ENCODE measurements at regions not wholly inside any gene's neighbourhood (a gene's known extent, or its start where the extent isn't known, plus 50 kb on each side); places are given as distances from the start of the nearest gene placed in this dataset.

DNA sequence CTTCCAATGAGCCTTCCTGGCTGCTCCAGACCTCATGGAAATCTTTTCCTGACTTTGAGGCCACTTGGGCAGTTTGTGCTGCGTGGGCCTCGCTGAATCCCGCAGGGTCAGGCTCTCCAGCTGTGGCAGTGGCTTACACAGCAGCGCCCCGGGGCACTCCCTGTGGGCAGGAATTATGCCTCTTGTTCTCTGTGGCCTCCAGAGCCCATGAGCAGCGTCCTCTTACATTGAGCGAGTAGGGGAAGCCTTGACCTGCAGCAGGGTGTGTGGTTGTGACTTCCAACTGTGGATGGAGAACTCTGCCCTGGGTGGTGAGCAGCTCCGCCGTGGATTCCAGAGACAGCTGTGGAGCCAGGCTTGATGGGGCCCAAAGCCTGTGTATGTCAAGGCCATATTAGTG, 180.8 kb downstream of the GLI2 start:
- Histone ChIP-seq H3K27me3 (no peaks in the 10 kb centered on the region), H3K4me3 (no peak overlapping the region), H3K36me3 (replicated peaks; ENCODE audit: insufficient read depth, low read depth) (no peaks in the 10 kb centered on the region), H3K4me1 (ENCODE audit: insufficient read depth) (peaks cover 38% of the 10 kb centered on the region), H3K9me3 (ENCODE audit: low read depth) (no peaks in the 10 kb centered on the region), H4K20me1 (ENCODE audit: insufficient read depth, poor library complexity, severe bottlenecking) (no peaks in the 10 kb centered on the region), H3K79me2 (no peaks in the 10 kb centered on the region), H2AFZ (no peak overlapping the region), H3K4me2 (no peak overlapping the region), H3K9me2 (replicated peaks; ENCODE audit: insufficient read depth) (no peaks in the 10 kb centered on the region), H3K27ac (no peak overlapping the region)
- DNase-seq (ENCODE audit: low spot score) = no peak
- WGBS (ENCODE audit: low lambda C conversion rate, missing lambda C conversion rate) = 98% methylated on average over 9 of the region's 9 CpGs
- TF ChIP-seq, protein P1, sequence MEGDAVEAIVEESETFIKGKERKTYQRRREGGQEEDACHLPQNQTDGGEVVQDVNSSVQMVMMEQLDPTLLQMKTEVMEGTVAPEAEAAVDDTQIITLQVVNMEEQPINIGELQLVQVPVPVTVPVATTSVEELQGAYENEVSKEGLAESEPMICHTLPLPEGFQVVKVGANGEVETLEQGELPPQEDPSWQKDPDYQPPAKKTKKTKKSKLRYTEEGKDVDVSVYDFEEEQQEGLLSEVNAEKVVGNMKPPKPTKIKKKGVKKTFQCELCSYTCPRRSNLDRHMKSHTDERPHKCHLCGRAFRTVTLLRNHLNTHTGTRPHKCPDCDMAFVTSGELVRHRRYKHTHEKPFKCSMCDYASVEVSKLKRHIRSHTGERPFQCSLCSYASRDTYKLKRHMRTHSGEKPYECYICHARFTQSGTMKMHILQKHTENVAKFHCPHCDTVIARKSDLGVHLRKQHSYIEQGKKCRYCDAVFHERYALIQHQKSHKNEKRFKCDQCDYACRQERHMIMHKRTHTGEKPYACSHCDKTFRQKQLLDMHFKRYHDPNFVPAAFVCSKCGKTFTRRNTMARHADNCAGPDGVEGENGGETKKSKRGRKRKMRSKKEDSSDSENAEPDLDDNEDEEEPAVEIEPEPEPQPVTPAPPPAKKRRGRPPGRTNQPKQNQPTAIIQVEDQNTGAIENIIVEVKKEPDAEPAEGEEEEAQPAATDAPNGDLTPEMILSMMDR (IDR thresholded peaks at IDR 0.05; ENCODE audit: poor library complexity) = no peak
- TF ChIP-seq EZH2phosphoT487 (IDR thresholded peaks at IDR 0.05; ENCODE audit: low read depth, severe bottlenecking, unreplicated experiment) (no peak), EZH2 (IDR thresholded peaks at IDR 0.05; ENCODE audit: borderline replicate concordance) (no peak)

DNA sequence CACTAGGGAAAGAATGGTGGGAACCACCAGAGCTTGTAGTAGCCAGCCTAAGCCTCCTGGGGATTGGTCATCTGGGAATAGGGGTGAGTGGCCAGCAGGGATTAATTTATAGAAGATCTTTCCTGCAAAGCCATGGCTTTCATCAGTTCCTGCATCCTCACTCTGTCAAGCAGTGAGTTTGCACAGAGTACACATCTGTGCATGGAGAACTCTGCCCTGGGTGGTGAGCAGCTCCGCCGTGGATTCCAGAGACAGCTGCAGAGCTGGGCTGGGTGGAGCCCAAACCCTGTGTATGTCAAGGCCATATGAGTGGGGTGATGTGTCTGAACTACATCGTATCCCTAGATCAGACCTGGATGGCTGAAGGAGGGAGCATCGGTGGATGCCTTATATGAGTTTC, 182.2 kb downstream of the GLI2 start:
- Histone ChIP-seq H3K4me1 (ENCODE audit: insufficient read depth) (peaks cover 27% of the 10 kb centered on the region), H3K4me2 (no peak overlapping the region), H3K79me2 (no peaks in the 10 kb centered on the region), H3K27ac (no peak overlapping the region), H3K9me3 (ENCODE audit: low read depth) (no peaks in the 10 kb centered on the region), H2AFZ (no peak overlapping the region), H3K9me2 (replicated peaks; ENCODE audit: insufficient read depth) (no peaks in the 10 kb centered on the region), H3K27me3 (no peaks in the 10 kb centered on the region), H3K36me3 (replicated peaks; ENCODE audit: insufficient read depth, low read depth) (no peaks in the 10 kb centered on the region), H3K4me3 (no peak overlapping the region), H4K20me1 (ENCODE audit: insufficient read depth, poor library complexity, severe bottlenecking) (no peaks in the 10 kb centered on the region)
- no peak for DNase-seq (ENCODE audit: low spot score)
- TF ChIP-seq EZH2phosphoT487 (IDR thresholded peaks at IDR 0.05; ENCODE audit: low read depth, severe bottlenecking, unreplicated experiment) (no peak), EZH2 (IDR thresholded peaks at IDR 0.05; ENCODE audit: borderline replicate concordance) (no peak)
- TF ChIP-seq, protein P1 (IDR thresholded peaks at IDR 0.05; ENCODE audit: poor library complexity) = no peak
- 57% methylated on average over 4 of the region's 4 CpGs for WGBS (ENCODE audit: low lambda C conversion rate, missing lambda C conversion rate)

DNA sequence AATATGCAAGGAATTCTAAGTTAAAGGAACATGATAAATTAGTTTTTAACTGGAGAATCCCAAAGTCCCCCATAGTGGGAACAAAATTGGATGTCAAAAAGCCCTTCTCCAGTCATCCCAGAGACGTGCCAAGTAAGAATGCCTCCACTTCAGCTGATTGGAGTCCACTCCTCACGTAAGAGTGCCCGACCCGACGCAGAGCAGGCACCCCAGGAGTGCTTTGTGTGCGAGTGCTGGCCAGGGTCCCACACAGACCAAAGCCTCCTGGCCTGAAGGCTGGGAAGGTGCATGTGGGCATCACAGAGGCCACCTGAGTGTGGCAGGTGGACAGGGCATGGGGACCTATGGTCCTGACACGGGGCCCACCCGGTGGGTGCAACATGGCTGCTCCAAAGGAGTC, 183.5 kb downstream of the GLI2 start:
- no peaks in the 10 kb centered on the region for H3K27me3 ChIP-seq
- DNase-seq (ENCODE audit: low spot score) = no peak
- peaks cover 27% of the 10 kb centered on the region for H3K4me1 ChIP-seq (ENCODE audit: insufficient read depth)
- H3K79me2 ChIP-seq = no peaks in the 10 kb centered on the region
- no peaks in the 10 kb centered on the region for H3K9me2 ChIP-seq (replicated peaks; ENCODE audit: insufficient read depth)
- no peaks in the 10 kb centered on the region for H4K20me1 ChIP-seq (ENCODE audit: insufficient read depth, poor library complexity, severe bottlenecking)
- no peaks in the 10 kb centered on the region for H3K9me3 ChIP-seq (ENCODE audit: low read depth)
- H3K27ac ChIP-seq = no peak overlapping the region
- WGBS (ENCODE audit: low lambda C conversion rate, missing lambda C conversion rate) = 96% methylated on average over 8 of the region's 8 CpGs
- no peak overlapping the region for H3K4me2 ChIP-seq
- TF ChIP-seq EZH2 (IDR thresholded peaks at IDR 0.05; ENCODE audit: borderline replicate concordance) (no peak), EZH2phosphoT487 (IDR thresholded peaks at IDR 0.05; ENCODE audit: low read depth, severe bottlenecking, unreplicated experiment) (no peak)
- TF ChIP-seq, protein P1 (IDR thresholded peaks at IDR 0.05; ENCODE audit: poor library complexity) = no peak
- H3K4me3 ChIP-seq = no peak overlapping the region
- H2AFZ ChIP-seq = no peak overlapping the region
- no peaks in the 10 kb centered on the region for H3K36me3 ChIP-seq (replicated peaks; ENCODE audit: insufficient read depth, low read depth)
